GM21825 (cell line): ENCODE measurements at regions not wholly inside any gene's neighbourhood (a gene's known extent, or its start where the extent isn't known, plus 50 kb on each side); places are given as distances from the start of the nearest gene placed in this dataset.
"Not testable (repeated sequence)": the region's sequence is repeated elsewhere in the genome, so short reads cannot be mapped to it uniquely, and the experiment has no call there.

ENCODE experiments used
- ATAC-seq: cut with Tn5 transposase; IDR thresholded peaks from one replicate; pipeline ENCODE4 v1.9.1; 2021; ENCODE audit warnings: mild to moderate bottlenecking, moderate library complexity; ENCODE audit not compliant: unreplicated experiment

GRCh38 chr10:120109725-120110124 is 217.2 kb downstream of the SEC23IP start:
- not testable (repeated sequence) for ATAC-seq

- ATAC-seq = no peak
These were observed 217.7 kb downstream of the SEC23IP start for GRCh38 chr10:120110196-120110595.

- no peak for ATAC-seq
These were observed 219.1 kb downstream of the SEC23IP start for GRCh38 chr10:120111628-120112027.

DNA sequence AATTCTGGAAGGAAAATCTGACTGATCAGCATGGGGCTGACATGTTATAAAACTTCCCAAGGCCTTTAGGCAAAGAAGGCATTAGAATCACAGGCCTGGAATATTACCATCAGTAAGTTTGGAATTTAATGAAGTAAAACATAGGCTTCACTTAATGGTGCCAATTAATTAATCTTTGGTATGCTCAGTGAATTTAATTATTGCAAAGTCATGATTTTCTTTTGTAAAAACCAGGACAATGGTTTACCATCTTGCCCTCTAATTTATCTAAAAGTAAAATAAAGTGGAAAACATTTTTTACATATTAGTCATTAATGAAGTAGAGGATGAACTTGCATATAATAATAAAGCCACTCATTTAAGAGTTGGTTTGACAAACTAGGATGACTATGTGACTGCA is 220.3 kb downstream of the SEC23IP start:
- ATAC-seq = no peak

GRCh38 chr10:120115959-120116358 is 223.4 kb downstream of the SEC23IP start:
- ATAC-seq = no peak

DNA sequence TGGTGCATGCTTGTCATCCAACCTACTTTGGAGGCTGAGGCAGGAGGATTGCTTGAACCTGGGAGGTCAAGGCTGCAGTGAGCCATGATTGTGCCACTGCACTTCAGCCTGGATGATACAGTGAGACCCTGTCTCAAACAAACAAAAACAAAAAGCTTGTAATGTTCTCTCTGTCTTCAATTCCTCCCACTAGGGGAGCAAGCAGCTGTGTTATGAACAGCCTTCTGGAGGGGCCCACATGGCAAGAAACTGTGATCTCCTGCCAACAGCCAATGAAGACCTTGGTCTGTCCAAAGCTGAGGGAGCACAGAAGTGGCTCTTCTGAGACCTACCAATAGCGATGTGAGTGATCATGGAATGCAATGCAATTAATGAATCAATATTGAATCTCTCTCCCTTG is 229.2 kb downstream of the SEC23IP start:
- ATAC-seq = no peak

DNA sequence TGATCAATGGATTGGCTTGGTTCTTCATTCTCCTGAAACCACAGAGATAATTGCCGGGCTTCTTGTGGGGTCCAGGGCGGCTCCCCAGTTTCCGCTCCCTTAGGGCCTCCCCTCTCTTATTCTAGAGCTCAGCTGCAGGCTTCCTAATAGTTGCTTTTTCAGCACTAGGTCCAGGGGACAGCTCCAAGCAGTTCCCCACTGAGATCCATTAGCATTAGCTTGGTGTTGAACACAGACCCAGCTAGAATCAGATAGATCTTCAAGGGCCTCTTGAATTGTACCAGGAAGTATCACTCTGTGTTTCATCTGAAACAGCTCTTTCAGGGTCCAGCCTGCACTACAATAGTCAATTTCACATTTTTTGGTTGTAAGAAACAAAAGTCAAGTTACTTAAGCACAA is 238.7 kb downstream of the SEC23IP start:
- no peak for ATAC-seq

DNA sequence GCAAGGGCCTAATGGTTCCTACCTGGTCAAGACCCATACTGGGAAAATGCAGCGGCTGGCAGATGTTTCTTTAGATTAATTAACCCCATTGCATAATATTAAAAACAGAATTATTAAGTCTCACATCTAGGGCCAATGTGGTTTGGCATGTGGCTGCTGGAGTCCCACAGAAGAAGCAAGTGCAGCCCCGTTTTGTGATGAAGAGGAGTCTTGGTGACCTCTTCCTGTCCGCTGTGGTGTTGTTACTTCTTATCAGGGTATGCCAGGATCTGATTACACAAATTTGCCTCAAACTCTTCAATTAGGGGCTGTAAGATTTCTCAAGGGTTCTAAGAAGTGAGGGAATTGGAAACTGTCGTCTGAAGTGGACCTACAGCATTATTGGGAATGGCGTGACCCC is 240.3 kb downstream of the SEC23IP start:
- no peak for ATAC-seq

DNA sequence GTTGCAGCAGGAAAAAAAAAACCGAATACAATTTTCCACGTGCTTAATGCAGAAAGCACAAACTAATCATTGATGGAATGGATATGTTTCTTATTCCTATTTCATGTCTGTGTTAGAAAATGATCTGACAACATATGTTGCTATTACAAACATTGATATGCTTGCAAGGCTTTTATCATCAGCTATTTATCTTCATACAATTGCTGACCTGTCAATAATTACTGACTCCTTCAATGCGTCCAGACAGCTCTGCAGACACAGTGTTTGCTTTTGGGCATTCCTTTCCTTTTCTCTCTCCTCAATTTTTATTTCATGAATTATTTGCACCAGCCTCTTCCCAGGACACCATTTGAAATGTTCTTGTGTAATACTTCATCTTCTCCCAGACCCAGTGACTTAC is 246.2 kb downstream of the SEC23IP start:
- no peak for ATAC-seq

DNA sequence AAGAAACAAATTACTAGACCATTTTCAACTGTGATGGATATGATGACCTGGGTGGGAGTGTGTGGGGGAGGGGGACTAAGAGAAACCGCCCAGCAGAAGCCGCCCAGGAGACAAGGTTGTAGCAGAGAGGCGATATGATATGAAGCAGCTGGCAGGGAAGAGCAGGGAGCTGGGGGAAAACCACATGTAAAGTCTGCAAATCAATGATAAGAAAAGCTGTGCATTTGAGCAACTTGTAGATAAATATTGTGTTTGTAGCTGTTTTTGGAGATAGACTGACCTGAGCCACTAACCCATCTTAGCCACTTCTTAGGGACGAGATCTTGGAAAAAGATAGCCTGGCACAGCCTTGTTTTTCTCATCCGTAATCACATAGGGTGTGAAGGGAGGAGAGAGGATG is 252.6 kb downstream of the SEC23IP start:
- no peak for ATAC-seq

DNA sequence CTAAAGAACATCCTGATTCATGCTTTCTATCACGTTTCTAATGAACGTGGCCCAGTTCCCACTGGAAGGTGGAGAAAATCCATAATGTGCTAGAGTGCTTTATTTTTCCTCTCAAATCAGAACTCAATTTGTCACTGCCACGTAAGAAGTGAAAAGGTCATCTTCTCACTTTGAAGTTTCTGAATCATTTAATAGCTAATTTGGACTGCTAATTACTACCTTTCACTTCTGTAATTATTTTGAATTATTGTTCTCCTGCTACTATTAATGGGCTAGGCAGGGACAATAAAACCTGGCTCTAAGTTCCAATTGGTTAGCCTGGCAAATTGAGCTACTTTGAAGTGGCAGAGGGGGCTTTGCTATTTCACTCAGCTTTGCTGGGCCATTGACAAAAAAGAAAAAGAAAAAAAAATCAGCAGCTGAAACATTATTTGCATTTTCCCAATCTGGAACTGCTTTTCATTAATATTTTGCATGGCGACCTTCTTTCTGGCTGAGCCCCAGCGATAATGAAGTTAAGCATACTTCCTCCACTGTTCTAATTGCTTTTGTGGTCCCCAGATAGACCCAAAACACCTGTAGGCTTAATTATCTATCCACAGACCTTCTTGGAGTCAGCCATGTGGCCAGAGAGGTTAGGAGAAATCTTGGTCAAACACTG is 264.2 kb downstream of the SEC23IP start:
- no peak for ATAC-seq

GRCh38 chr10:120161111-120161510 is 268.6 kb downstream of the SEC23IP start:
- no peak for ATAC-seq

DNA sequence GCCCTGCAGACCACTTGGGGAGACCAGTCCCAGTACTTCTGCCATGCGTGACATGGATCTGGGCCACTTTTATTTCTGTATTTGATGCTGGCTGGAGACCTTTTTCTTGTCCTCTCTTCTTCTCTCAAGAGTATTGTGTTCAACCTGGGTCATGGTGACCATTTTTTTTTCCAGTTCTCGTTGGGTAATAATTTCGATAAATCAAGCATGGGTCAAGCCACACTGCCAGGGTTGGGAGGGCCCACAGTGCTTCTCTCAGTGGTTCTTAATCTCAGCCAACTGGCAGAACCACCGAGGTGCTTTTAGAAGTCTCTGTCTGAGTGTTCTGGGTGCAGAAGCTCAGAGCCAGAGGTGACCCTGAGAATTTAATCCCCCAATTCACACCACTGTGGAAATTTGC is 269.9 kb downstream of the SEC23IP start:
- no peak for ATAC-seq

GRCh38 chr10:120172356-120172755 is 279.8 kb downstream of the SEC23IP start:
- ATAC-seq = no peak

GRCh38 chr10:120174491-120174890 is 282.0 kb downstream of the SEC23IP start:
- ATAC-seq = no peak

DNA sequence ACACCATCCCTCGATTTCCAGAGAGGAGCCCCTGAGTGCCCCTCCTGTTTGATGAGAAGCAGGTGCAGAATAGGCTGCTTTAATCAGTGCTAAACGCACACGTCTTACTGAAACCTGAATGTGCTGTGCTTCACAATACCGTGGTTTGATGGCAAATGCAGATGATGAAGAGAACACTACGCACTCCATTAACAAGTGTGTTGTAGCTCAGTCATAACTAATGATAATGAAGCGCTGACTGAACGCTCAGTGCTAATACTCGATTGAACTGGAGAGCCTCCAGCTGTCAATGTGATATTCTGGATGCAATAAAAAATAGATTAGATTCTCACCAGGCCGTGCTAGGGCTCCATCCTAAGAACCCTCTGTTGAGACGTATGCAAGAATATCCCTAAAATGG is 279.7 kb upstream of the PLPP4 start:
- no peak for ATAC-seq

DNA sequence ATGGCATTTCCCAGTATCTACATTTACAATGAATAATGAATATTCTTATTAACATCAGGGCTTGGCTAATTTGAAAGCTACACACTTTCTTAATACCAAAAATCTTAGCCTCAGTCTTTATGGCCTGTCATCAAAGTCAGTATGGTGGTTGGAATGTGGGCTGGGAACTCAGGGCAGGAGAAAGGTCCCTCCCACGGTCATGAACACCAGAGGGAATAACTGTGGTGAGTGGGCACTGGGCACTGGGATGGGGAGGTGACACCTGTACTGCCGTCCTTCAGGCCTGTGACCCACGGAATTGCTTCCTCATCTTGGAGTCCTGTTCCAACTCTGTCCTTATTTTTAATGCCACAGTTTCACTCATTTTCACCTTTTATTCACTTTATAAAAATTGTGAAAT is 276.9 kb upstream of the PLPP4 start:
- no peak for ATAC-seq

- no peak for ATAC-seq
These were observed 275.9 kb upstream of the PLPP4 start for GRCh38 chr10:120181154-120181553.

GRCh38 chr10:120182431-120182830 is 274.6 kb upstream of the PLPP4 start:
- ATAC-seq = no peak

DNA sequence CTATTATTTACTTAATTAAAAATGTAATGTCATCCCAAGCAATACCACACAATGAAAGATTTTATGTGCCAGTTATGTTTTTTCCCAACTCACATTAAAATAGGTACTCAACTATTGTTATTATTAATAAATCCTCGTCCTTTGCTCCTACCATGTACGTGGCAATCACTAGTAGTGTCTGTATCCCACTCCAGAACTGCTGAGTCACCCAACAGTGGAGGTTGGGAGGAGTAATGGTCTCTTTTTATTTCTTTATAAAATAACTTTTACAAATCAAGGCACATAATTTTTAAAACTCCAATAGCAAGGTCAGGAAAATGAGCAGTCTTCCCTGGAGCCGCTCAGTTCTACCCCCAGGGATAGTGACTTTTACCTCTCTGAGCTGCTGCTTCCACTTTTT is 273.5 kb upstream of the PLPP4 start:
- no peak for ATAC-seq

DNA sequence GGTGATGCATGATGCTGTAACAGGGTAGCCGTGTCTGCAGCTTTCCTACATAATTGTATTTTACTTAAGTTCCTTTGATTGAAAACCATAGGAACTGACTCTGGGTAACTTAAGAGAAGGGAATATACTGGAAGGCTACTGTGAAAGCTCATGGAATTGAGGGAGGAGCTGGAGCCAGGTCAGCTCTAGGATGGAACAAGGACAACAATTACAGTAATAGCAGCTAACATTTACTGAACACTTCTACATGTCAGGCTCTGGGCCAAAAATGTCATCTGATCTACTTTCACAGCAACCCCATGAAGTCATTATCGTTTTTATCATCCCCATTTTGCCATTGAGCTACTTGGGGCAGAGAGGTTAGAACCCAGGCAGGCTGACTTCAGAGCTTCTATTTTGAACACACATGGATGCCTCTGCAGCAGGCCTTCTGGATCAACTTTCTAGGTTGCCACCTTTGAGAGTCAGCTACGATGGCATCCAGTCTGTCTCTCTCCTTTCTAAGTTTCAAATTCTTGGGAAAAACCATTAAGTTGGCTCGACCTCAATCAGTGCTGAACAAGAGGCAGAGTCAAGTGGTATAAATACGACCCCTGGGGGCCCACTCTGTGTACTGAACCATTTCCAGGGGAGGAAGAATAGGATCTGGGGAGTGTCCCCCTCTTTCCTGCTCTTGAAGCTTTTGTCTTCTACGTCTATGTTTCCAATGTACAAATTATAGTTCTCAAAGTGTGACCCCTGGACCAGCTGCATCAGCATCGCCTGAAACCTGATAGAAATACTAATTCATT is 272.3 kb upstream of the PLPP4 start:
- ATAC-seq = no peak

DNA sequence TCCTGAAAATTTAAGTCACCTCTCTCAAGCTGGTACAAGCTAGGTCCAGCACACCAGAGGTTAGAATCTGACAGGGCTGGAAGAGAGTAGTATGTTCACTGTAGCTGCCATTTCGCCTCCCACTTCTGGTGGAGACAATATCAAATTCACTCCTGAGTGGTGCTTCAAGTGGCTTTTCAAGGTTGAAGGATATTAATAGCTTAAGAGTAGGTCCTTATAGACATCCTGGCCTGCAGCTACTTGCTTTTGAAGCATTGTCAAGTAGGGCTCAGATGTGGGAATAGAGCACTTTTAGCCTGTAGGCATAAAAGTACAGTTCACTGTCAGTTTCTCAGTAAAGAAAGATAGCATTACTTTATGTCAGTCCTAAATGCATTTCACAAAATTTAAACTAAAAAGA is 270.5 kb upstream of the PLPP4 start:
- no peak for ATAC-seq

GRCh38 chr10:120187168-120187567 is 269.9 kb upstream of the PLPP4 start:
- ATAC-seq = not testable (repeated sequence)
